ENCODE measurements at regions not wholly inside any gene's neighbourhood (a gene's known extent, or its start where the extent isn't known, plus 50 kb on each side); places are given as distances from the start of the nearest gene placed in this dataset.

GRCh38 chr16:7182510-7183109, 150.0 kb upstream of the RBFOX1 start:
- no peak for DNase-seq

- DNase-seq: no peak
These were observed 154.8 kb upstream of the RBFOX1 start for GRCh38 chr16:7177875-7178274.

GRCh38 chr16:7171151-7171550, 161.5 kb upstream of the RBFOX1 start:
- DNase-seq: no peak

- DNase-seq: no peak
These were observed 165.0 kb upstream of the RBFOX1 start for GRCh38 chr16:7167626-7168025.

- DNase-seq: no peak
These were observed 170.8 kb upstream of the RBFOX1 start for GRCh38 chr16:7161891-7162290.

GRCh38 chr16:7160093-7160492, 172.6 kb upstream of the RBFOX1 start:
- DNase-seq: no peak

- DNase-seq: no peak
These were observed 174.2 kb upstream of the RBFOX1 start for GRCh38 chr16:7158481-7158880.

- DNase-seq: no peak
These were observed 182.4 kb upstream of the RBFOX1 start for GRCh38 chr16:7150230-7150629.

- no peak for DNase-seq
These were observed 184.0 kb upstream of the RBFOX1 start for GRCh38 chr16:7148606-7149005.

GRCh38 chr16:7140899-7141298, 191.7 kb upstream of the RBFOX1 start:
- no peak for DNase-seq

GRCh38 chr16:7137560-7138330, 194.9 kb upstream of the RBFOX1 start:
- DNase-seq: no peak

GRCh38 chr16:7132465-7132864, 200.2 kb upstream of the RBFOX1 start:
- DNase-seq: no peak

- DNase-seq: no peak
These were observed 207.9 kb upstream of the RBFOX1 start for GRCh38 chr16:7124701-7125100.

GRCh38 chr16:7124242-7124641, 208.4 kb upstream of the RBFOX1 start:
- no peak for DNase-seq

GRCh38 chr16:7116734-7117133, 215.9 kb upstream of the RBFOX1 start:
- no peak for DNase-seq

- no peak for DNase-seq
These were observed 216.7 kb upstream of the RBFOX1 start for GRCh38 chr16:7115898-7116297.

- DNase-seq: no peak
These were observed 218.7 kb upstream of the RBFOX1 start for GRCh38 chr16:7113949-7114348.

GRCh38 chr16:7113395-7113794, 219.2 kb upstream of the RBFOX1 start:
- DNase-seq: no peak

GRCh38 chr16:7111265-7111664, 221.4 kb upstream of the RBFOX1 start:
- DNase-seq: no peak

GRCh38 chr16:7107436-7107835, 225.2 kb upstream of the RBFOX1 start:
- no peak for DNase-seq

- no peak for DNase-seq
These were observed 229.6 kb upstream of the RBFOX1 start for GRCh38 chr16:7103056-7103455.

- DNase-seq: no peak
These were observed 231.6 kb upstream of the RBFOX1 start for GRCh38 chr16:7101054-7101453.

- no peak for DNase-seq
These were observed 235.1 kb upstream of the RBFOX1 start for GRCh38 chr16:7097518-7097917.

GRCh38 chr16:7093511-7093910, 239.1 kb upstream of the RBFOX1 start:
- no peak for DNase-seq

GRCh38 chr16:7090628-7091115, 242.0 kb upstream of the RBFOX1 start:
- no peak for DNase-seq

Data from DMS153 (cell line).